ENCODE measurements at regions not wholly inside any gene's neighbourhood (a gene's known extent, or its start where the extent isn't known, plus 50 kb on each side); places are given as distances from the start of the nearest gene placed in this dataset.

DNA sequence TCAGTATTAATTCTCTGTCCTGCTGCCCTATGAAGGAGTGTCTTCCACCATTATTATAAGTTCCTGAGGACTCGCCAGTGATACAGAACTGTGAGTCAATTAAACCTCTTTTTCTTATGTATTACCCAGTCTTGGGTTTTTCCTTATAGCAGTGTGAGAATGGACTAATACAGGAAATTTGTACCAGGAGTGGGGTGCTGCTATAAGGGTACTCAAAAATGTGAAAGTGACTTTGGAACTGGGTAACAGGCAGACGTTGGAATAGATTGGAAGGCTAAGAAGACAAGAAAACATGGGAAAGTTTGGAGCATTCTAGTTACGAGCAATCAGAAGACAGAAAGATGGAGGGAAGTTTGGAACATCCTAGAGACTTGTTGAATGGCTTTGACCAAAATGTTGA lies 616.7 kb upstream of the EPHA7 start:
- TF ChIP-seq EZH2 (optimal IDR thresholded peaks at IDR 0.05; ENCODE audit: low read depth, low read length) (no peak), EZH2phosphoT487 (IDR thresholded peaks at IDR 0.05; ENCODE audit: low read length) (no peak)
- TF ChIP-seq, protein P1, sequence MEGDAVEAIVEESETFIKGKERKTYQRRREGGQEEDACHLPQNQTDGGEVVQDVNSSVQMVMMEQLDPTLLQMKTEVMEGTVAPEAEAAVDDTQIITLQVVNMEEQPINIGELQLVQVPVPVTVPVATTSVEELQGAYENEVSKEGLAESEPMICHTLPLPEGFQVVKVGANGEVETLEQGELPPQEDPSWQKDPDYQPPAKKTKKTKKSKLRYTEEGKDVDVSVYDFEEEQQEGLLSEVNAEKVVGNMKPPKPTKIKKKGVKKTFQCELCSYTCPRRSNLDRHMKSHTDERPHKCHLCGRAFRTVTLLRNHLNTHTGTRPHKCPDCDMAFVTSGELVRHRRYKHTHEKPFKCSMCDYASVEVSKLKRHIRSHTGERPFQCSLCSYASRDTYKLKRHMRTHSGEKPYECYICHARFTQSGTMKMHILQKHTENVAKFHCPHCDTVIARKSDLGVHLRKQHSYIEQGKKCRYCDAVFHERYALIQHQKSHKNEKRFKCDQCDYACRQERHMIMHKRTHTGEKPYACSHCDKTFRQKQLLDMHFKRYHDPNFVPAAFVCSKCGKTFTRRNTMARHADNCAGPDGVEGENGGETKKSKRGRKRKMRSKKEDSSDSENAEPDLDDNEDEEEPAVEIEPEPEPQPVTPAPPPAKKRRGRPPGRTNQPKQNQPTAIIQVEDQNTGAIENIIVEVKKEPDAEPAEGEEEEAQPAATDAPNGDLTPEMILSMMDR (IDR thresholded peaks at IDR 0.05; ENCODE audit: low read length) = no peak

All from MM.1S (cell line).